WTC11 (cell line): ENCODE measurements at regions not wholly inside any gene's neighbourhood (a gene's known extent, or its start where the extent isn't known, plus 50 kb on each side); places are given as distances from the start of the nearest gene placed in this dataset.

Source experiments
- ETV6 ChIP-seq: sonication (generic); formaldehyde crosslinking; IDR thresholded peaks from 2 replicates; pipeline ENCODE4 v1.8.1; 2022; ENCODE audit warnings: mild to moderate bottlenecking, missing genetic modification reagents
- NFATC4 ChIP-seq: fragments of 250-450 bp; sonication (Bioruptor Pico); IDR thresholded peaks from 2 replicates; pipeline ENCODE4 v1.9.0; 2021; ENCODE audit warnings: mild to moderate bottlenecking
- TF ChIP-seq, protein P1 (sequence below): fragments of 200-600 bp; IDR thresholded peaks from 2 replicates; pipeline ENCODE4 v1.8.0; 2022; ENCODE audit warnings: antibody characterized with exemption
- TF ChIP-seq, protein P2 (sequence below): fragments of 250-450 bp; sonication (Bioruptor Pico); IDR thresholded peaks from 2 replicates; pipeline ENCODE4 v2.1.2; 2022; ENCODE audit warnings: mild to moderate bottlenecking, moderate library complexity
- TF ChIP-seq, protein P3 (sequence below): sonication (generic); formaldehyde crosslinking; IDR thresholded peaks from 2 replicates; pipeline ENCODE4 v1.8.1; 2023; ENCODE audit warnings: mild to moderate bottlenecking, missing genetic modification reagents, borderline replicate concordance
- TF ChIP-seq, protein P4 (sequence below): sonication (generic); formaldehyde crosslinking; IDR thresholded peaks from 2 replicates; pipeline ENCODE4 v1.8.1; 2022; ENCODE audit warnings: low read depth, missing genetic modification reagents, borderline replicate concordance
- TF ChIP-seq, protein P5 (sequence below): sonication (generic); formaldehyde crosslinking; IDR thresholded peaks from 2 replicates; pipeline ENCODE4 v1.8.0; 2022; ENCODE audit warnings: missing genetic modification reagents
- TF ChIP-seq, protein P6 (sequence below): sonication (generic); formaldehyde crosslinking; conservative IDR thresholded peaks from 2 replicates; pipeline ENCODE4 v1.8.1; 2022; ENCODE audit warnings: mild to moderate bottlenecking, missing genetic modification reagents
- TF ChIP-seq, protein P7 (sequence below): sonication (generic); formaldehyde crosslinking; IDR thresholded peaks from 2 replicates; pipeline ENCODE4 v1.8.0; 2022; ENCODE audit warnings: mild to moderate bottlenecking, missing genetic modification reagents
- TF ChIP-seq, protein P8 (sequence below): sonication (generic); formaldehyde crosslinking; IDR thresholded peaks from 2 replicates; pipeline ENCODE4 v1.8.1; 2023; ENCODE audit warnings: mild to moderate bottlenecking, missing genetic modification reagents, moderate library complexity

DNA sequence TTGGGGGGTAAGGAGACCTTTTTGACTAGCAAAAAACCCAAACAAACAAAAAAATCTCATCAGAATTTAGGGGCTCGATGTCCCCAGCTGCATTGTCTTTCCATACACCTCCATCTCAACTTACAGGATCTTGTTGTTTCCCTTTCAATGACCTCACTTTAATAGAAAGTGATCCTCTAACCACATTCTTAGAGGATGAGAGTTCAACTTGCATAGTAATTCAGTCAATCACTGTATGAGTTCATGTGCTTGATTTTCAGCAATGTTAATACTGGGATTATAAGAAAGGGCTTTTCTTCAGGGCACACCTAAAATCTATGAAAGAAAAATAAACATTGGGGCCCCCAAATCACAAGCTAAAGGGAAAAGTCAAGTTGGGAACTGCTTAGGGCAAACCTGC lies 1512.0 kb downstream of the SLITRK1 start:
- TF ChIP-seq ETV6 (CRISPR knock-in tag) (no peak), NFATC4 (CRISPR knock-in tag) (no peak)
- TF ChIP-seq, protein P1, sequence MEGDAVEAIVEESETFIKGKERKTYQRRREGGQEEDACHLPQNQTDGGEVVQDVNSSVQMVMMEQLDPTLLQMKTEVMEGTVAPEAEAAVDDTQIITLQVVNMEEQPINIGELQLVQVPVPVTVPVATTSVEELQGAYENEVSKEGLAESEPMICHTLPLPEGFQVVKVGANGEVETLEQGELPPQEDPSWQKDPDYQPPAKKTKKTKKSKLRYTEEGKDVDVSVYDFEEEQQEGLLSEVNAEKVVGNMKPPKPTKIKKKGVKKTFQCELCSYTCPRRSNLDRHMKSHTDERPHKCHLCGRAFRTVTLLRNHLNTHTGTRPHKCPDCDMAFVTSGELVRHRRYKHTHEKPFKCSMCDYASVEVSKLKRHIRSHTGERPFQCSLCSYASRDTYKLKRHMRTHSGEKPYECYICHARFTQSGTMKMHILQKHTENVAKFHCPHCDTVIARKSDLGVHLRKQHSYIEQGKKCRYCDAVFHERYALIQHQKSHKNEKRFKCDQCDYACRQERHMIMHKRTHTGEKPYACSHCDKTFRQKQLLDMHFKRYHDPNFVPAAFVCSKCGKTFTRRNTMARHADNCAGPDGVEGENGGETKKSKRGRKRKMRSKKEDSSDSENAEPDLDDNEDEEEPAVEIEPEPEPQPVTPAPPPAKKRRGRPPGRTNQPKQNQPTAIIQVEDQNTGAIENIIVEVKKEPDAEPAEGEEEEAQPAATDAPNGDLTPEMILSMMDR = no peak
- TF ChIP-seq, protein P2, sequence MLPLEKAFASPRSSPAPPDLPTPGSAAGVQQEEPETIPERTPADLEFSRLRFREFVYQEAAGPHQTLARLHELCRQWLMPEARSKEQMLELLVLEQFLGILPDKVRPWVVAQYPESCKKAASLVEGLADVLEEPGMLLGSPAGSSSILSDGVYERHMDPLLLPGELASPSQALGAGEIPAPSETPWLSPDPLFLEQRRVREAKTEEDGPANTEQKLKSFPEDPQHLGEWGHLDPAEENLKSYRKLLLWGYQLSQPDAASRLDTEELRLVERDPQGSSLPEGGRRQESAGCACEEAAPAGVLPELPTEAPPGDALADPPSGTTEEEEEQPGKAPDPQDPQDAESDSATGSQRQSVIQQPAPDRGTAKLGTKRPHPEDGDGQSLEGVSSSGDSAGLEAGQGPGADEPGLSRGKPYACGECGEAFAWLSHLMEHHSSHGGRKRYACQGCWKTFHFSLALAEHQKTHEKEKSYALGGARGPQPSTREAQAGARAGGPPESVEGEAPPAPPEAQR = no peak
- TF ChIP-seq, protein P3, sequence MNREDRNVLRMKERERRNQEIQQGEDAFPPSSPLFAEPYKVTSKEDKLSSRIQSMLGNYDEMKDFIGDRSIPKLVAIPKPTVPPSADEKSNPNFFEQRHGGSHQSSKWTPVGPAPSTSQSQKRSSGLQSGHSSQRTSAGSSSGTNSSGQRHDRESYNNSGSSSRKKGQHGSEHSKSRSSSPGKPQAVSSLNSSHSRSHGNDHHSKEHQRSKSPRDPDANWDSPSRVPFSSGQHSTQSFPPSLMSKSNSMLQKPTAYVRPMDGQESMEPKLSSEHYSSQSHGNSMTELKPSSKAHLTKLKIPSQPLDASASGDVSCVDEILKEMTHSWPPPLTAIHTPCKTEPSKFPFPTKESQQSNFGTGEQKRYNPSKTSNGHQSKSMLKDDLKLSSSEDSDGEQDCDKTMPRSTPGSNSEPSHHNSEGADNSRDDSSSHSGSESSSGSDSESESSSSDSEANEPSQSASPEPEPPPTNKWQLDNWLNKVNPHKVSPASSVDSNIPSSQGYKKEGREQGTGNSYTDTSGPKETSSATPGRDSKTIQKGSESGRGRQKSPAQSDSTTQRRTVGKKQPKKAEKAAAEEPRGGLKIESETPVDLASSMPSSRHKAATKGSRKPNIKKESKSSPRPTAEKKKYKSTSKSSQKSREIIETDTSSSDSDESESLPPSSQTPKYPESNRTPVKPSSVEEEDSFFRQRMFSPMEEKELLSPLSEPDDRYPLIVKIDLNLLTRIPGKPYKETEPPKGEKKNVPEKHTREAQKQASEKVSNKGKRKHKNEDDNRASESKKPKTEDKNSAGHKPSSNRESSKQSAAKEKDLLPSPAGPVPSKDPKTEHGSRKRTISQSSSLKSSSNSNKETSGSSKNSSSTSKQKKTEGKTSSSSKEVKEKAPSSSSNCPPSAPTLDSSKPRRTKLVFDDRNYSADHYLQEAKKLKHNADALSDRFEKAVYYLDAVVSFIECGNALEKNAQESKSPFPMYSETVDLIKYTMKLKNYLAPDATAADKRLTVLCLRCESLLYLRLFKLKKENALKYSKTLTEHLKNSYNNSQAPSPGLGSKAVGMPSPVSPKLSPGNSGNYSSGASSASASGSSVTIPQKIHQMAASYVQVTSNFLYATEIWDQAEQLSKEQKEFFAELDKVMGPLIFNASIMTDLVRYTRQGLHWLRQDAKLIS (CRISPR knock-in tag) = no peak
- TF ChIP-seq, protein P4, sequence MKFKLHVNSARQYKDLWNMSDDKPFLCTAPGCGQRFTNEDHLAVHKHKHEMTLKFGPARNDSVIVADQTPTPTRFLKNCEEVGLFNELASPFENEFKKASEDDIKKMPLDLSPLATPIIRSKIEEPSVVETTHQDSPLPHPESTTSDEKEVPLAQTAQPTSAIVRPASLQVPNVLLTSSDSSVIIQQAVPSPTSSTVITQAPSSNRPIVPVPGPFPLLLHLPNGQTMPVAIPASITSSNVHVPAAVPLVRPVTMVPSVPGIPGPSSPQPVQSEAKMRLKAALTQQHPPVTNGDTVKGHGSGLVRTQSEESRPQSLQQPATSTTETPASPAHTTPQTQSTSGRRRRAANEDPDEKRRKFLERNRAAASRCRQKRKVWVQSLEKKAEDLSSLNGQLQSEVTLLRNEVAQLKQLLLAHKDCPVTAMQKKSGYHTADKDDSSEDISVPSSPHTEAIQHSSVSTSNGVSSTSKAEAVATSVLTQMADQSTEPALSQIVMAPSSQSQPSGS (CRISPR knock-in tag) = no peak
- TF ChIP-seq, protein P5, sequence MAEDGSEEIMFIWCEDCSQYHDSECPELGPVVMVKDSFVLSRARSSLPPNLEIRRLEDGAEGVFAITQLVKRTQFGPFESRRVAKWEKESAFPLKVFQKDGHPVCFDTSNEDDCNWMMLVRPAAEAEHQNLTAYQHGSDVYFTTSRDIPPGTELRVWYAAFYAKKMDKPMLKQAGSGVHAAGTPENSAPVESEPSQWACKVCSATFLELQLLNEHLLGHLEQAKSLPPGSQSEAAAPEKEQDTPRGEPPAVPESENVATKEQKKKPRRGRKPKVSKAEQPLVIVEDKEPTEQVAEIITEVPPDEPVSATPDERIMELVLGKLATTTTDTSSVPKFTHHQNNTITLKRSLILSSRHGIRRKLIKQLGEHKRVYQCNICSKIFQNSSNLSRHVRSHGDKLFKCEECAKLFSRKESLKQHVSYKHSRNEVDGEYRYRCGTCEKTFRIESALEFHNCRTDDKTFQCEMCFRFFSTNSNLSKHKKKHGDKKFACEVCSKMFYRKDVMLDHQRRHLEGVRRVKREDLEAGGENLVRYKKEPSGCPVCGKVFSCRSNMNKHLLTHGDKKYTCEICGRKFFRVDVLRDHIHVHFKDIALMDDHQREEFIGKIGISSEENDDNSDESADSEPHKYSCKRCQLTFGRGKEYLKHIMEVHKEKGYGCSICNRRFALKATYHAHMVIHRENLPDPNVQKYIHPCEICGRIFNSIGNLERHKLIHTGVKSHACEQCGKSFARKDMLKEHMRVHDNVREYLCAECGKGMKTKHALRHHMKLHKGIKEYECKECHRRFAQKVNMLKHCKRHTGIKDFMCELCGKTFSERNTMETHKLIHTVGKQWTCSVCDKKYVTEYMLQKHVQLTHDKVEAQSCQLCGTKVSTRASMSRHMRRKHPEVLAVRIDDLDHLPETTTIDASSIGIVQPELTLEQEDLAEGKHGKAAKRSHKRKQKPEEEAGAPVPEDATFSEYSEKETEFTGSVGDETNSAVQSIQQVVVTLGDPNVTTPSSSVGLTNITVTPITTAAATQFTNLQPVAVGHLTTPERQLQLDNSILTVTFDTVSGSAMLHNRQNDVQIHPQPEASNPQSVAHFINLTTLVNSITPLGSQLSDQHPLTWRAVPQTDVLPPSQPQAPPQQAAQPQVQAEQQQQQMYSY (CRISPR knock-in tag) = no peak
- TF ChIP-seq, protein P6, sequence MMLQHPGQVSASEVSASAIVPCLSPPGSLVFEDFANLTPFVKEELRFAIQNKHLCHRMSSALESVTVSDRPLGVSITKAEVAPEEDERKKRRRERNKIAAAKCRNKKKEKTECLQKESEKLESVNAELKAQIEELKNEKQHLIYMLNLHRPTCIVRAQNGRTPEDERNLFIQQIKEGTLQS = no peak
- TF ChIP-seq, protein P7, sequence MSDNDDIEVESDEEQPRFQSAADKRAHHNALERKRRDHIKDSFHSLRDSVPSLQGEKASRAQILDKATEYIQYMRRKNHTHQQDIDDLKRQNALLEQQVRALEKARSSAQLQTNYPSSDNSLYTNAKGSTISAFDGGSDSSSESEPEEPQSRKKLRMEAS = no peak
- TF ChIP-seq, protein P8, sequence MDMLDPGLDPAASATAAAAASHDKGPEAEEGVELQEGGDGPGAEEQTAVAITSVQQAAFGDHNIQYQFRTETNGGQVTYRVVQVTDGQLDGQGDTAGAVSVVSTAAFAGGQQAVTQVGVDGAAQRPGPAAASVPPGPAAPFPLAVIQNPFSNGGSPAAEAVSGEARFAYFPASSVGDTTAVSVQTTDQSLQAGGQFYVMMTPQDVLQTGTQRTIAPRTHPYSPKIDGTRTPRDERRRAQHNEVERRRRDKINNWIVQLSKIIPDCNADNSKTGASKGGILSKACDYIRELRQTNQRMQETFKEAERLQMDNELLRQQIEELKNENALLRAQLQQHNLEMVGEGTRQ (CRISPR knock-in tag) = no peak
